Panc1 (cell line): ENCODE measurements at regions not wholly inside any gene's neighbourhood (a gene's known extent, or its start where the extent isn't known, plus 50 kb on each side); places are given as distances from the start of the nearest gene placed in this dataset.

Source experiments
- ATAC-seq: fragments of 200-7000 bp; cut with Tn5 transposase; 2 replicates; pipeline ENCODE4 v1.9.1; 2020; ENCODE audit warnings: mild to moderate bottlenecking, moderate library complexity
- BruUV-seq: library from RNA; stranded (reverse); fragments of 400-500 nt; replicated peaks from 2 replicates; lab custom pipeline; 2021; lab: Mats Ljungman, UMichigan
- CTCF ChIA-PET: fragments of 300-600 bp; sonication (Branson Sonifier 250); formaldehyde crosslinking; loops from one replicate; lab custom pipeline; 2022; ENCODE audit warnings: antibody characterized with exemption; lab: Charles Lee
- POLR2A ChIA-PET: fragments of 300-600 bp; sonication (Branson Sonifier 250); formaldehyde crosslinking; loops from one replicate; lab custom pipeline; 2022; ENCODE audit warnings: antibody characterized with exemption; lab: Charles Lee
- DNase-seq: peaks from one replicate; pipeline ENCODE4 v3.0.0-alpha.2; 2010; ENCODE audit warnings: low read depth, low spot score
- H3K27ac ChIP-seq: 2 replicates; pipeline ENCODE4 v1.5.1; 2011; ENCODE audit warnings: mild to moderate bottlenecking, low read length, inconsistent platforms
- H3K27me3 ChIP-seq: fragments of 200-500 bp; sonication (Bioruptor generic); 2 replicates; pipeline ENCODE4 v1.6.0; 2014; ENCODE audit warnings: low read length, inconsistent platforms; ENCODE audit not compliant: control insufficient read depth, insufficient read depth
- H3K36me3 ChIP-seq: fragments of 200-500 bp; sonication (Bioruptor generic); 2 replicates; pipeline ENCODE4 v1.5.1; 2014; ENCODE audit warnings: inconsistent platforms, mild to moderate bottlenecking, low read length, moderate library complexity; ENCODE audit not compliant: control insufficient read depth, insufficient read depth
- H3K4me1 ChIP-seq: 2 replicates; pipeline ENCODE4 v1.5.1; 2011; ENCODE audit warnings: inconsistent platforms, mild to moderate bottlenecking, low read length, moderate library complexity; ENCODE audit not compliant: control insufficient read depth, insufficient read depth
- H3K4me3 ChIP-seq, 2 experiments: 2 replicates each; pipeline ENCODE4 v1.5.1; 2011 to 2012; ENCODE audit warnings: low read depth in 2 of 2, low read length in 2 of 2, mild to moderate bottlenecking in 2 of 2, inconsistent platforms in 1 of 2, moderate library complexity in 1 of 2
- H3K9me3 ChIP-seq: fragments of 200-500 bp; sonication (Bioruptor generic); 2 replicates; pipeline ENCODE4 v1.5.1; 2014; ENCODE audit warnings: low read depth, mild to moderate bottlenecking, inconsistent platforms, low read length, moderate library complexity; ENCODE audit not compliant: control insufficient read depth, insufficient read depth
- CTCF ChIP-seq: fragments of 450-650 bp; IDR thresholded peaks from 2 replicates; pipeline ENCODE4 v1.5.1; 2017; ENCODE audit warnings: mild to moderate bottlenecking
- POLR2AphosphoS5 ChIP-seq: IDR thresholded peaks from 2 replicates; pipeline ENCODE4 v1.6.1; 2012; ENCODE audit warnings: mild to moderate bottlenecking, low read depth, low read length, moderate library complexity
- REST ChIP-seq, 2 experiments: IDR thresholded peaks; 2 replicates each; pipeline ENCODE4 v1.6.1; 2011 to 2012; ENCODE audit warnings: low read depth in 2 of 2, control low read depth in 1 of 2, low read length in 1 of 2, mild to moderate bottlenecking in 1 of 2, moderate library complexity in 1 of 2; ENCODE audit not compliant: insufficient read depth in 1 of 2
- SIN3A ChIP-seq: IDR thresholded peaks from 2 replicates; pipeline ENCODE4 v1.6.1; 2012; ENCODE audit warnings: low read depth, mild to moderate bottlenecking, low read length, moderate library complexity, borderline replicate concordance; ENCODE audit not compliant: insufficient read depth
- TCF7L2 ChIP-seq: IDR thresholded peaks from 2 replicates; pipeline ENCODE4 v1.6.1; 2011; ENCODE audit warnings: mild to moderate bottlenecking, low read depth, low read length, inconsistent platforms
- in situ Hi-C: cut with HindIII; loops from 2 replicates; pipeline ENCODE4 v1.10.0; 2016; ENCODE audit warnings: low sequenced_read_pairs, low pct_unique_long_range_greater_than_20kb
- intact Hi-C: fragments of 100-400 bp; cut with micrococcal nuclease; formaldehyde crosslinking; loops from one replicate; pipeline ENCODE4 v1.10.0; 2022; ENCODE audit not compliant: unreplicated experiment

GRCh38 chr4:170827562-170828274, 738.0 kb upstream of the AADAT start:
- Histone ChIP-seq H3K27me3 (no peaks in the 10 kb centered on the region), H3K4me3 (no peak overlapping the region), H3K4me1 (no peaks in the 10 kb centered on the region), H3K36me3 (no peaks in the 10 kb centered on the region), H3K27ac (no peak overlapping the region), H3K9me3 (no peaks in the 10 kb centered on the region)
- no TSS peak for BruUV-seq
- ATAC-seq (no peak), DNase-seq (no peak)
- ChIA-PET POLR2A (no interaction called here), CTCF (no interaction called here)
- no peak for TF ChIP-seq REST (IDR thresholded peaks at IDR 0.05; ENCODE audit: insufficient read depth in 1 of 2, low read depth in 2 of 2, low read length in 1 of 2)
- no peak for TF ChIP-seq CTCF
- no peak for TF ChIP-seq TCF7L2
- no peak for TF ChIP-seq POLR2AphosphoS5
- TF ChIP-seq SIN3A = no peak
- intact Hi-C loops = no loop called here
- in situ Hi-C loops = no loop called here

- in situ Hi-C loops (no loop called here), intact Hi-C loops (no loop called here)
- H3K36me3 ChIP-seq = no peaks in the 10 kb centered on the region
- ATAC-seq = no peak
- ChIA-PET POLR2A (no interaction called here), CTCF (no interaction called here)
- no peak overlapping the region for H3K27ac ChIP-seq
- no peak overlapping the region for H3K4me3 ChIP-seq
- no peak for TF ChIP-seq SIN3A
- TF ChIP-seq TCF7L2 = no peak
- TF ChIP-seq POLR2AphosphoS5 = no peak
- TF ChIP-seq CTCF = no peak
- TF ChIP-seq REST (IDR thresholded peaks at IDR 0.05; ENCODE audit: insufficient read depth in 1 of 2, low read depth in 2 of 2, low read length in 1 of 2) = no peak
- DNase-seq = no peak
- no peaks in the 10 kb centered on the region for H3K27me3 ChIP-seq
- BruUV-seq = no TSS peak
- H3K9me3 ChIP-seq = no peaks in the 10 kb centered on the region
- H3K4me1 ChIP-seq = no peaks in the 10 kb centered on the region
Observed at GRCh38 chr4:170818786-170819185, 729.0 kb upstream of the AADAT start.
